AG04449 (cell line): ENCODE measurements at regions not wholly inside any gene's neighbourhood (a gene's known extent, or its start where the extent isn't known, plus 50 kb on each side); places are given as distances from the start of the nearest gene placed in this dataset.
"Not testable (repeated sequence)": the region's sequence is repeated elsewhere in the genome, so short reads cannot be mapped to it uniquely, and the experiment has no call there.

Experiments
- CTCF ChIA-PET: fragments of 350-600 bp; formaldehyde crosslinking; extraction: SDS; loops from one replicate; lab custom pipeline; 2021; ENCODE audit warnings: antibody characterized with exemption; lab: Yijun Ruan, JAX
- POLR2A ChIA-PET: fragments of 400-600, 350-600 bp; formaldehyde crosslinking; extraction: SDS; loops from one replicate; lab custom pipeline; 2020; ENCODE audit warnings: antibody characterized with exemption, inconsistent platforms; lab: Yijun Ruan, JAX
- DNase-seq: peaks from one replicate; pipeline ENCODE4 v3.0.0-alpha.2; 2010; ENCODE audit warnings: low read depth, low spot score
- H3K4me3 ChIP-seq: 2 replicates; pipeline ENCODE4 v1.5.1; 2011; ENCODE audit warnings: low read depth, mild to moderate bottlenecking, control low read depth, low read length
- CTCF ChIP-seq: IDR thresholded peaks from one replicate; pipeline ENCODE4 v1.5.1; 2011; ENCODE audit warnings: mild to moderate bottlenecking, moderate library complexity, low read length, control low read depth, inconsistent platforms; ENCODE audit not compliant: insufficient read depth; ENCODE audit errors: missing control alignments

- TF ChIP-seq CTCF, result no peak
- ChIA-PET POLR2A (no interaction called here), CTCF (interaction anchor here (1.0 kb wide), 1 partner anchor 9 kb away, joined by 5 read pairs; no protein-coding TSS in a partner anchor)
- no peak for DNase-seq
- no peak overlapping the region for H3K4me3 ChIP-seq
These were observed 1015.6 kb downstream of the KCNMA1 start for GRCh38 chr10:76621886-76622620.

DNA sequence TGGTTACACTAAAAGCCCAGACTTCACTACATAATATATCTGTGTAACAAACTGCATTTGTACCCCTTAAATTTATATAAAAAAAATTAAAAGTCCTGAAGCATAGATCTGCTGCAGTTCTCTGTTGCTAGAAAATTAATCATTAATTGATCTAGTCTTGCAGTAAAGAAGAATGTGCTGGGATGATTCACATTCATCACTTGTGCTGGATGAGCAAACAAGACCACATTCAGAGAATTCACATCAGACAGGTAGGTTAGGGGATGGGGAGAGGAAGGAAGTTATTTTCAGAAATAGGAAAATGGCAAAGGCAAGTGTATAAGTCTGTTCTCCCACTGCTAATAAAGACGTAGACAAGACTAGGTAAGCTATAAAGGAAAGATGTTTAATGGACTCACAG is 1019.0 kb downstream of the KCNMA1 start:
- ChIA-PET CTCF (no interaction called here), POLR2A (no interaction called here)
- DNase-seq, result no peak
- no peak for TF ChIP-seq CTCF
- no peak overlapping the region for H3K4me3 ChIP-seq

DNA sequence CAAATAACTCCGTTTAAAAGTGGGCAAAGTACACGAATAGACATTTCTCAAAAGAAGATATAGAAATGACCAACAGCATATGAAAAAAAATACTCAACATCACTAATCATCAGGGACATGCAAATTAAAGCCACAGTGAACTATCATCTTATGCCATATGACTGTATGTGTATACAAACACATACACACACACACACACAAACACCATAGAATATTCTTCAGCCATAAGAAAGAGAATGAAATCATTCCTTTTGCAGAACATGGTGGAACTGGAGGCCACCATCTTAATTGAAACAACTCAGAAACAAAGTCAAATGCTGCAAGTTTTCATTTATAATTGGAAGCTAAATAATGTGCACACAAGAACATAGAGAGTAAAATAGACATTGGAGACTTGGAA is 1019.4 kb downstream of the KCNMA1 start:
- ChIA-PET CTCF (no interaction called here), POLR2A (no interaction called here)
- no peak overlapping the region for H3K4me3 ChIP-seq
- no peak for TF ChIP-seq CTCF
- DNase-seq, result no peak

DNA sequence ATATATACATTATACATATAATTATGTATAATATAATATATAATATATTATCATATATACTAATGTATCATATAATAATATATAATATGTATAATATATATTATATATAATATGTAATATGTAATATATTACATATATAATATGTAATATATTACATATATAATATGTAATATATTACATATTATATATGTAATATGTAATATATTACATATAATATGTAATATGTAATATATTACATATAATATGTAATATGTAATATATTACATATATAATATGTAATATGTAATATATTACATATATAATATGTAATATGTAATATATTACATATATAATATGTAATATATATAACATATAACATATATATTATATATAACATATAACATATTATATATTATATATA is 1020.9 kb downstream of the KCNMA1 start:
- POLR2A ChIA-PET, DNase-seq, H3K4me3 ChIP-seq, CTCF ChIA-PET: not testable (repeated sequence)

DNA sequence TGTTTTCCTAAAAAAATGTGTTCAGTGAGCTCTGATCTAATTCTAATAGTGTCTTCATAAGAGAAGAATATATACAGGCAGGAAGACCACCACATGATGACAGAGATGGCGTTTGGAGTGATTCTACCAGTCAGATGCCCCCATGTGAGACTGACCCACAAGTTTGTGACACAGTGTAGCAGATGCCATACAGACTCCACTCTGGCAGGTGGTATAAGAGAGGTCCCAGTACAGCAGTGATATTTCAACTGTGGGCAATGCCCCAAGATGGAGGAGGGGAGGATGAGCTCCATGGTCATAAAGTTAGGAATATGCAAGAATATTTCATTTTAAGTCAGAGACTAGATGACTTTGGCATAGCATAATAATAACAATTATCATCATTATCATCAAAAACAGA is 1022.6 kb downstream of the KCNMA1 start:
- no peak overlapping the region for H3K4me3 ChIP-seq
- ChIA-PET CTCF (no interaction called here), POLR2A (no interaction called here)
- no peak for TF ChIP-seq CTCF
- no peak for DNase-seq
